ENCODE measurements at regions not wholly inside any gene's neighbourhood (a gene's known extent, or its start where the extent isn't known, plus 50 kb on each side); places are given as distances from the start of the nearest gene placed in this dataset.

DNA sequence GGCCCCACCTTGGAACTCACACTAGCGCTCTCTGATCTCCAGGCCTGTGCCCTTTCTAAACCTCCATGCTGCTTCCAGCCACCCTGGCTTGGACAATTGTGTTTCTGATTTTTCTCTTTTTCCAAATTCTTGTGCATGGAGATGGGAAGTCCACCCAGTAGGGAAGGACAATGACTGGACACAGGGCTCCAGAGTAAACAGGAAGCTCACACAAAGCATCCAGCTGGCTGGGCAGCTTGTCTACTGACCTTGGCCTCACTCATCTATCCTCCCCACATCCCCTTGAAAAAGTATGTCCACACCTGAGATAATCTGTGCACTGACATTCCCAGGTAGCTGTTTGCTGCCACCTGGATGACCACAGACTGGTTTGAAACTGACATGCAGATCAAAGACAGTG is 331.2 kb upstream of the MAF start:
- DNase-seq = no peak
- TF ChIP-seq, protein P1, sequence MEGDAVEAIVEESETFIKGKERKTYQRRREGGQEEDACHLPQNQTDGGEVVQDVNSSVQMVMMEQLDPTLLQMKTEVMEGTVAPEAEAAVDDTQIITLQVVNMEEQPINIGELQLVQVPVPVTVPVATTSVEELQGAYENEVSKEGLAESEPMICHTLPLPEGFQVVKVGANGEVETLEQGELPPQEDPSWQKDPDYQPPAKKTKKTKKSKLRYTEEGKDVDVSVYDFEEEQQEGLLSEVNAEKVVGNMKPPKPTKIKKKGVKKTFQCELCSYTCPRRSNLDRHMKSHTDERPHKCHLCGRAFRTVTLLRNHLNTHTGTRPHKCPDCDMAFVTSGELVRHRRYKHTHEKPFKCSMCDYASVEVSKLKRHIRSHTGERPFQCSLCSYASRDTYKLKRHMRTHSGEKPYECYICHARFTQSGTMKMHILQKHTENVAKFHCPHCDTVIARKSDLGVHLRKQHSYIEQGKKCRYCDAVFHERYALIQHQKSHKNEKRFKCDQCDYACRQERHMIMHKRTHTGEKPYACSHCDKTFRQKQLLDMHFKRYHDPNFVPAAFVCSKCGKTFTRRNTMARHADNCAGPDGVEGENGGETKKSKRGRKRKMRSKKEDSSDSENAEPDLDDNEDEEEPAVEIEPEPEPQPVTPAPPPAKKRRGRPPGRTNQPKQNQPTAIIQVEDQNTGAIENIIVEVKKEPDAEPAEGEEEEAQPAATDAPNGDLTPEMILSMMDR (IDR thresholded peaks at IDR 0.05) = no peak
- H3K9me3 ChIP-seq = no peaks in the 10 kb centered on the region
- H3K27me3 ChIP-seq = no peaks in the 10 kb centered on the region
- H3K27ac ChIP-seq = no peak overlapping the region
- H3K4me1 ChIP-seq = no peaks in the 10 kb centered on the region
- H3K36me3 ChIP-seq = no peaks in the 10 kb centered on the region
- H3K4me3 ChIP-seq = no peak overlapping the region
- intact Hi-C loops (cut with DNase I; ENCODE audit: low total_unique reads) = no loop called here

DNA sequence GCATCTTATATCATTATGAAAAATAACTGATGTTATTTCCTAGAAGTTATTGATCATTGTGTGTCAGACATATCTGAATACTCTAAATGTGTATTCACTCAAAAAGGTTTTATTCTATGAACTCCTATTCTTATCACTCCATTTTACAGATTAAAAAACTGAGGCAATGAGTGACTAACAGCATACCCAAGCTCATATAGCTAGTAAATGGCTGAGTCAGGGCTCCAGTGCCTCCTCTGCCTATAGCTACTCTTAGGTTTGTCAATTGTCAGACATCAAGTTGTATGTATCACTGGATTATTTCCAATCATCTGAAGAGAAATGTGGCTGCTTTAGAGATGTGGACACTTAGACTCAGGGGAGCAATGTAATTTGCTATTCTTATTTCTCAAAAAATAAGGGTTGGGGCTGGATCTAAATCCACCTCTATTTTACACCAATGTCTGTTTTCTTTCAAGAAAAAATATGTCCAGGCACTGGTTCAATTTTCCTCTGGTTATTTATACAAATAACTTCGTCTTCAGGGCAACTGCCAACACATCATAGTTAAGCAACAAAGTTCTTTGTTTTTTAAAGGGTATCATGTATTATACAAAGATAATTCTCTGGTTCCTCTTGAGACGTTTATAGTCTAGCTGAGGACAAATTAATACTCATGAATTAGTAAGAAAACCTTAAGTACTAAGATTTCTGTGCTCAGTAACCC is 328.9 kb upstream of the MAF start:
- H3K36me3 ChIP-seq = no peaks in the 10 kb centered on the region
- H3K27me3 ChIP-seq = no peaks in the 10 kb centered on the region
- no peaks in the 10 kb centered on the region for H3K9me3 ChIP-seq
- DNase-seq = no peak
- H3K27ac ChIP-seq = no peak overlapping the region
- no peaks in the 10 kb centered on the region for H3K4me1 ChIP-seq
- TF ChIP-seq, protein P1 (IDR thresholded peaks at IDR 0.05) = no peak
- intact Hi-C loops (cut with DNase I; ENCODE audit: low total_unique reads) = no loop called here
- no peak overlapping the region for H3K4me3 ChIP-seq

DNA sequence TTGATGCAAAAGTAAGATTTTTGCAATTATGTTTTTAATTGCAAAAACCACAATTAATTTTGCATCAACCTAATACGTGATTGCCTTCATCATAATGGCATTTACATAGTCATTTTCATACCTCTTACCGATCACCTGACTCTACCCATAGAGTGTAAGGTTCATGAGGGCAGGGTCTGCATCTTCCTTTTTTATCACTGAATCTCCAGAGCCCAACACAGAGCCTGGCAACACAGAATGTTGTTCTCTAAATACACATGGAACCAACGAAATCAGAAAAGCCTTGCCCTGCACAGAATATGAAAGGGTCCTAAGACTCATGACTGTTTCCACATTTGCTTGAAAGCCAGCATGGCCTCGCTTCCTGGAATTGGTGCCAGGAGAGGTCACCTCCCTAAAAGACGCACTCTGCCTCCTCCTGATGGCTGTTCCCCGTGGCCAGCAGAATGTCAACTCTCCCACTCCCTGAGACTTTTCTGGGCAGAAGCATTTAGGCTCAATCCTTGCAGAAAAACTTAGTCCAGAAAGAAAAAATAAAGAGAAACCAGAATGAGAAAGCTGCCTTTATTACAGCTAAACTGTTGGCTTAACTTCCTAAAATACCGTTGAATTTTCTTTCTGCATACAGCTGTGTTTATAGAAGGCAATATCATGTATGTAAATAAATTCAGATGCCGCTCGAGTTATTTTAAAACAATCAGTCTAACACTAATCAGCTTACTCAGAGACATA is 327.8 kb upstream of the MAF start:
- TF ChIP-seq, protein P1 (IDR thresholded peaks at IDR 0.05) = no peak
- no peak for DNase-seq
- H3K9me3 ChIP-seq = no peaks in the 10 kb centered on the region
- no peak overlapping the region for H3K4me3 ChIP-seq
- no peaks in the 10 kb centered on the region for H3K27me3 ChIP-seq
- H3K27ac ChIP-seq = no peak overlapping the region
- no peaks in the 10 kb centered on the region for H3K4me1 ChIP-seq
- intact Hi-C loops (cut with DNase I; ENCODE audit: low total_unique reads) = no loop called here
- H3K36me3 ChIP-seq = no peaks in the 10 kb centered on the region

DNA sequence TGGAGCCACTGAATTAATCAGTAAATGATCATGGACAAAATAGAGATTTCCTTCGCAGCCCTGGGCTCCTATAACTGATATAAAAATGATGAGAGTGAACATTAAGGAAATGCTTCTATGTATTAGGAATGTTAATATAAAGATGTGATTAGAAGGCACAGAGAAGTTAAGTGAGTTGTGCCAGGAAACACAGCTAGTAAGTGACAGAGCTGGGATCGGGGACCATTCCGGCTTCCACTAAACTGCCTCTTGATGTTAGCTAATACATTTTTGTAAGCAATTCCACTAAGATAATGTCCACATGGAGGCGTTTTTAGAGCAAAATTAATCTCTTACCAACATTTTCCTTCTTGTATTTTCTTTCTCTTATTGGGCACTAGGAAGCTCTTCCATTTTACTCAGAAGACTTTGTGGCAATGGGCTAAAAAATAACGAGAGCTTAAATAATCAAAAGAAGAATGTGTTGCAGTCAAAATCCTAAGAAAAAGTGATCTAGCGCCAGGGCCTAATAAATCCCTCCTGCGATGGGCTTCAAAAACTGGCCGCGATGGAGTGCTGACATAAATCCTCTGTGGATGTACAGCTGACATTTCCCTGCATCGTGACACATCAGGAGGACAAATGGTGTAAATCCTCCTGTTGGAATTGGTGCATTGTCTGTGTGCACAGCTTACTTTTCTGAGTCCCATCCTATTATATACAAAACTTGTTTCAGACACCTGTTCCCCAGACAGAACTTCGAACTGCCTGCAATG is 326.1 kb upstream of the MAF start:
- no peaks in the 10 kb centered on the region for H3K9me3 ChIP-seq
- H3K4me3 ChIP-seq = no peak overlapping the region
- H3K4me1 ChIP-seq = no peaks in the 10 kb centered on the region
- H3K36me3 ChIP-seq = no peaks in the 10 kb centered on the region
- no peaks in the 10 kb centered on the region for H3K27me3 ChIP-seq
- no peak overlapping the region for H3K27ac ChIP-seq
- TF ChIP-seq, protein P1 (IDR thresholded peaks at IDR 0.05) = no peak
- no peak for DNase-seq
- intact Hi-C loops (cut with DNase I; ENCODE audit: low total_unique reads) = no loop called here

DNA sequence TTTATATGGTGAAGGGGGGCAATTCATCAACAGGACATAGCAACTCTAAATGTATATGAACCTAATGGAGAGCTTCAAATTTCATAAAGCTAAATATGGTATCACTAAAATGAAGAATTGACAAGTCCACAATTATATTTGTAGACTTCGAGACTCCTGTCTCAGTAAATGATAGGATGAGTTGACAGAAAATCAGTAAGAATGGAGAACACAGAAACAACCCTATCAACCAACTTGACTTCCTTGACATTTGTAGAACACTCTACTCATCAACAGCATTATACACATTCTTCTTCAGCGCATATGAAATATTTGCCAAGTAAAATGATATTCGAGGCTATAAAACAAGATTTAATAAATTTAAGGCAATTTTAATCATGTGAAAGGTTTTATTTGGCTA is 322.9 kb upstream of the MAF start:
- TF ChIP-seq, protein P1 (IDR thresholded peaks at IDR 0.05) = no peak
- no peak overlapping the region for H3K4me3 ChIP-seq
- H3K4me1 ChIP-seq = no peaks in the 10 kb centered on the region
- DNase-seq = no peak
- H3K27ac ChIP-seq = no peak overlapping the region
- H3K9me3 ChIP-seq = no peaks in the 10 kb centered on the region
- no peaks in the 10 kb centered on the region for H3K27me3 ChIP-seq
- intact Hi-C loops (cut with DNase I; ENCODE audit: low total_unique reads) = no loop called here
- no peaks in the 10 kb centered on the region for H3K36me3 ChIP-seq
